Endodermal cell (in vitro differentiated cells): ENCODE measurements at regions not wholly inside any gene's neighbourhood (a gene's known extent, or its start where the extent isn't known, plus 50 kb on each side); places are given as distances from the start of the nearest gene placed in this dataset.

Source experiments
- DNase-seq: peaks from one replicate; pipeline ENCODE4 v3.0.0-alpha.2; 2017
- H3K27ac ChIP-seq: 2 replicates; pipeline ENCODE4 v1.5.1; 2013; ENCODE audit warnings: mild to moderate bottlenecking, low read depth, low read length, moderate library complexity
- H3K27me3 ChIP-seq: 2 replicates; pipeline ENCODE4 v1.6.1; 2013; ENCODE audit warnings: mild to moderate bottlenecking, low read length, moderate library complexity; ENCODE audit not compliant: insufficient read depth, control insufficient read depth, poor library complexity, severe bottlenecking
- H3K36me3 ChIP-seq: 2 replicates; pipeline ENCODE4 v1.7.0; 2013; ENCODE audit warnings: mild to moderate bottlenecking, low read length, moderate library complexity; ENCODE audit not compliant: control insufficient read depth, insufficient read depth
- H3K4me1 ChIP-seq: one replicate; pipeline ENCODE4 v1.7.0; 2013; ENCODE audit warnings: low read length; ENCODE audit not compliant: control insufficient read depth, insufficient read depth
- H3K4me3 ChIP-seq: 2 replicates; pipeline ENCODE4 v1.5.1; 2013; ENCODE audit warnings: mild to moderate bottlenecking, low read length, moderate library complexity
- H3K9ac ChIP-seq: 2 replicates; pipeline ENCODE4 v1.6.1; 2013; ENCODE audit warnings: mild to moderate bottlenecking, low read length, moderate library complexity; ENCODE audit not compliant: poor library complexity, severe bottlenecking; ENCODE audit errors: extremely low read depth
- H3K9me3 ChIP-seq: 2 replicates; pipeline ENCODE4 v1.6.1; 2013; ENCODE audit warnings: mild to moderate bottlenecking, low read length, moderate library complexity; ENCODE audit not compliant: control insufficient read depth
- H3K27ac Mint-ChIP-seq: 2 replicates; pipeline ENCODE4 v1.8.0; 2020; ENCODE audit warnings: mixed read lengths
- H3K27me3 Mint-ChIP-seq: 2 replicates; pipeline ENCODE4 v1.8.0; 2021; ENCODE audit warnings: mild to moderate bottlenecking, mixed read lengths; ENCODE audit not compliant: insufficient read depth
- H3K36me3 Mint-ChIP-seq: 2 replicates; pipeline ENCODE4 v1.8.0; 2020; ENCODE audit warnings: low read depth, mixed read lengths
- H3K4me1 Mint-ChIP-seq: 2 replicates; pipeline ENCODE4 v1.8.0; 2020; ENCODE audit warnings: mixed read lengths
- H3K4me3 Mint-ChIP-seq: 2 replicates; pipeline ENCODE4 v1.8.0; 2020; ENCODE audit warnings: mild to moderate bottlenecking, moderate library complexity, mixed read lengths
- H3K9me3 Mint-ChIP-seq: 2 replicates; pipeline ENCODE4 v1.8.0; 2020; ENCODE audit warnings: mild to moderate bottlenecking, mixed read lengths
- CTCF ChIP-seq: fragments of 200-600 bp; sonication (generic); conservative IDR thresholded peaks from 2 replicates; pipeline ENCODE4 v1.5.0; 2021; ENCODE audit warnings: antibody characterized with exemption, mild to moderate bottlenecking
- WGBS, 2 experiments: methylation state at CpG; one replicate each; pipeline versions ENCODE4 v1.1.5 to v1.1.7; 2013; ENCODE audit warnings: missing lambda C conversion rate in 2 of 2, mixed read lengths in 1 of 2; ENCODE audit not compliant: insufficient coverage in 1 of 2, insufficient read length in 1 of 2; 5-methylcytosine and 5-hydroxymethylcytosine counted together

- WGBS, 2 experiments = 72 to 74% methylated on average over 4 to 6 of the region's 6 CpGs
- no peak overlapping the region for H3K9ac ChIP-seq
- H3K9me3 ChIP-seq = no peaks in the 10 kb centered on the region
- Mint-ChIP-seq H3K27ac (no peak overlapping the region), H3K9me3 (no peaks in the 10 kb centered on the region), H3K27me3 (no peaks in the 10 kb centered on the region), H3K36me3 (no peaks in the 10 kb centered on the region), H3K4me1 (no peaks in the 10 kb centered on the region), H3K4me3 (no peak overlapping the region)
- no peak for DNase-seq
- no peak overlapping the region for H3K27ac ChIP-seq
- no peaks in the 10 kb centered on the region for H3K27me3 ChIP-seq
- no peaks in the 10 kb centered on the region for H3K36me3 ChIP-seq
- H3K4me1 ChIP-seq = no peaks in the 10 kb centered on the region
- H3K4me3 ChIP-seq = no peak overlapping the region
- no peak for TF ChIP-seq CTCF
Measured at GRCh38 chr18:78836838-78837237, 142.8 kb upstream of the SALL3 start.

GRCh38 chr18:78837754-78838153 lies 141.9 kb upstream of the SALL3 start:
- no peak overlapping the region for H3K4me3 ChIP-seq
- H3K9me3 ChIP-seq = no peaks in the 10 kb centered on the region
- H3K4me1 ChIP-seq = no peaks in the 10 kb centered on the region
- DNase-seq = no peak
- no peak overlapping the region for H3K9ac ChIP-seq
- no peaks in the 10 kb centered on the region for H3K9me3 Mint-ChIP-seq
- H3K27ac ChIP-seq = no peak overlapping the region
- no peaks in the 10 kb centered on the region for H3K27me3 Mint-ChIP-seq
- no peaks in the 10 kb centered on the region for H3K36me3 ChIP-seq
- WGBS, 2 experiments = 96 to 97% methylated on average over 10 to 12 of the region's 14 CpGs
- TF ChIP-seq CTCF = no peak
- H3K4me3 Mint-ChIP-seq = no peak overlapping the region
- H3K4me1 Mint-ChIP-seq = no peaks in the 10 kb centered on the region
- no peaks in the 10 kb centered on the region for H3K27me3 ChIP-seq
- no peak overlapping the region for H3K27ac Mint-ChIP-seq
- H3K36me3 Mint-ChIP-seq = no peaks in the 10 kb centered on the region

- H3K4me3 ChIP-seq = no peak overlapping the region
- H3K4me1 ChIP-seq = no peaks in the 10 kb centered on the region
- no peaks in the 10 kb centered on the region for H3K9me3 ChIP-seq
- H3K27me3 ChIP-seq = no peaks in the 10 kb centered on the region
- H3K9ac ChIP-seq = no peak overlapping the region
- H3K27ac ChIP-seq = no peak overlapping the region
- 70 to 83% methylated on average over 4 to 7 of the region's 7 CpGs for WGBS, 2 experiments
- Mint-ChIP-seq H3K36me3 (no peaks in the 10 kb centered on the region), H3K4me3 (no peak overlapping the region), H3K9me3 (no peaks in the 10 kb centered on the region), H3K27me3 (no peaks in the 10 kb centered on the region), H3K4me1 (no peaks in the 10 kb centered on the region), H3K27ac (no peak overlapping the region)
- no peak for DNase-seq
- no peak for TF ChIP-seq CTCF
- H3K36me3 ChIP-seq = no peaks in the 10 kb centered on the region
Measured at GRCh38 chr18:78838183-78838582, 141.4 kb upstream of the SALL3 start.
